A673 (cell line): ENCODE measurements at regions not wholly inside any gene's neighbourhood (a gene's known extent, or its start where the extent isn't known, plus 50 kb on each side); places are given as distances from the start of the nearest gene placed in this dataset.

Experiments
- EZH2 ChIP-seq: fragments of 200-600 bp; sonication (generic); IDR thresholded peaks from 2 replicates; pipeline ENCODE4 v1.6.1; 2017; ENCODE audit warnings: borderline replicate concordance, low read depth, mild to moderate bottlenecking, mixed read lengths, antibody characterized with exemption, low read length; ENCODE audit not compliant: poor library complexity, severe bottlenecking
- TF ChIP-seq, protein P1 (sequence below): fragments of 300-800, 200-600 bp; sonication (generic); conservative IDR thresholded peaks from 2 replicates; pipeline ENCODE4 v1.5.1; 2017; ENCODE audit warnings: low read depth, mild to moderate bottlenecking, antibody characterized with exemption, low read length, moderate library complexity, mixed read lengths

DNA sequence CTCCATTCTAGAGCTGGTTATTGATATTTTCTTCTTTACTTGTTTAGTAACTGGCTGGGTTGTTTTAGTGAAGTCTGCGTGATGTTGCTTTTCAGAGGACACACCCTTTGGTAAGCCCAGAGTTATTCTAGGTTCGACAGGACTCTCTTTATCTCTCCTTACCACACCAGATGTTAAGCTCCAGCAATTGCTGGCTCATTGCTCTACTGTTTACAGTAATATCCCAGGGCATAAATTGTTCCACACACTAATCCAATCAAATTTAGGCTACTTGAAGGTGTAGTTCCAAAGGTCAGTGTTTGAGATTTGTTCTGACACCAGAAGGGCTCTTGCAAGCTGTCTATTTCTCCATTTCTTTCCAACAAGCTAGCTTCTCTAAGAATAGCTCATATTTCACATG, 506.6 kb downstream of the NR4A2 start:
- TF ChIP-seq, protein P1, sequence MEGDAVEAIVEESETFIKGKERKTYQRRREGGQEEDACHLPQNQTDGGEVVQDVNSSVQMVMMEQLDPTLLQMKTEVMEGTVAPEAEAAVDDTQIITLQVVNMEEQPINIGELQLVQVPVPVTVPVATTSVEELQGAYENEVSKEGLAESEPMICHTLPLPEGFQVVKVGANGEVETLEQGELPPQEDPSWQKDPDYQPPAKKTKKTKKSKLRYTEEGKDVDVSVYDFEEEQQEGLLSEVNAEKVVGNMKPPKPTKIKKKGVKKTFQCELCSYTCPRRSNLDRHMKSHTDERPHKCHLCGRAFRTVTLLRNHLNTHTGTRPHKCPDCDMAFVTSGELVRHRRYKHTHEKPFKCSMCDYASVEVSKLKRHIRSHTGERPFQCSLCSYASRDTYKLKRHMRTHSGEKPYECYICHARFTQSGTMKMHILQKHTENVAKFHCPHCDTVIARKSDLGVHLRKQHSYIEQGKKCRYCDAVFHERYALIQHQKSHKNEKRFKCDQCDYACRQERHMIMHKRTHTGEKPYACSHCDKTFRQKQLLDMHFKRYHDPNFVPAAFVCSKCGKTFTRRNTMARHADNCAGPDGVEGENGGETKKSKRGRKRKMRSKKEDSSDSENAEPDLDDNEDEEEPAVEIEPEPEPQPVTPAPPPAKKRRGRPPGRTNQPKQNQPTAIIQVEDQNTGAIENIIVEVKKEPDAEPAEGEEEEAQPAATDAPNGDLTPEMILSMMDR, result no peak
- no peak for TF ChIP-seq EZH2
